Brain microvascular endothelial cell (primary cell): ENCODE measurements at regions not wholly inside any gene's neighbourhood (a gene's known extent, or its start where the extent isn't known, plus 50 kb on each side); places are given as distances from the start of the nearest gene placed in this dataset.
"Not testable (repeated sequence)": the region's sequence is repeated elsewhere in the genome, so short reads cannot be mapped to it uniquely, and the experiment has no call there.

ENCODE experiments used
- DNase-seq: peaks from one replicate; pipeline ENCODE4 v3.0.0-alpha.2; 2020
- H3K27ac ChIP-seq: fragments of 250-450 bp; sonication (Bioruptor Pico); 2 replicates; pipeline ENCODE4 v1.5.1; 2020; ENCODE audit warnings: mild to moderate bottlenecking, moderate library complexity
- H3K27me3 ChIP-seq: fragments of 250-450 bp; sonication (Bioruptor Pico); replicated peaks from 2 replicates; pipeline ENCODE4 v1.5.1; 2020; ENCODE audit warnings: mild to moderate bottlenecking
- H3K36me3 ChIP-seq: fragments of 250-450 bp; sonication (Bioruptor Pico); replicated peaks from 2 replicates; pipeline ENCODE4 v1.5.1; 2020; ENCODE audit warnings: mild to moderate bottlenecking
- H3K4me3 ChIP-seq: 2 replicates; pipeline ENCODE4 v1.5.1; 2011; ENCODE audit warnings: low read depth, mild to moderate bottlenecking, control low read depth, low read length, moderate library complexity
- CTCF ChIP-seq: IDR thresholded peaks from 2 replicates; pipeline ENCODE4 v1.5.1; 2011; ENCODE audit warnings: low read depth, mild to moderate bottlenecking, moderate library complexity, low read length, control low read depth, inconsistent platforms; ENCODE audit errors: missing control alignments
- in situ Hi-C: cut with HindIII; loops from 2 replicates; pipeline ENCODE4 v1.10.0; 2017; ENCODE audit warnings: low sequenced_read_pairs, low pct_ligation_motif_present

GRCh38 chr17:71505981-71506380, 614.8 kb upstream of the SOX9 start:
- Histone ChIP-seq H3K27me3 (no peaks in the 10 kb centered on the region), H3K36me3 (no peaks in the 10 kb centered on the region), H3K27ac (no peak overlapping the region), H3K4me3 (no peak overlapping the region)
- TF ChIP-seq CTCF = no peak
- no peak for DNase-seq
- in situ Hi-C loops = no loop called here

GRCh38 chr17:71511266-71511995, 609.4 kb upstream of the SOX9 start:
- Histone ChIP-seq H3K27me3 (no peaks in the 10 kb centered on the region), H3K36me3 (no peaks in the 10 kb centered on the region), H3K4me3 (no peak overlapping the region), H3K27ac (no peak overlapping the region)
- in situ Hi-C loops = no loop called here
- DNase-seq = no peak
- TF ChIP-seq CTCF = no peak

- DNase-seq, H3K36me3 ChIP-seq, H3K27ac ChIP-seq, H3K27me3 ChIP-seq, in situ Hi-C loops, H3K4me3 ChIP-seq: not testable (repeated sequence)
Measured at GRCh38 chr17:71513725-71514124, 607.1 kb upstream of the SOX9 start.

- H3K36me3 ChIP-seq = no peaks in the 10 kb centered on the region
- H3K27ac ChIP-seq = no peak overlapping the region
- DNase-seq = no peak
- no peaks in the 10 kb centered on the region for H3K27me3 ChIP-seq
- no peak overlapping the region for H3K4me3 ChIP-seq
- TF ChIP-seq CTCF = no peak
- in situ Hi-C loops = no loop called here
Measured at GRCh38 chr17:71516149-71516548, 604.7 kb upstream of the SOX9 start.

- H3K4me3 ChIP-seq = no peak overlapping the region
- no peak for TF ChIP-seq CTCF
- no peak for DNase-seq
- no peak overlapping the region for H3K27ac ChIP-seq
- H3K27me3 ChIP-seq = no peaks in the 10 kb centered on the region
- in situ Hi-C loops = no loop called here
- H3K36me3 ChIP-seq = no peaks in the 10 kb centered on the region
Measured at GRCh38 chr17:71519285-71519684, 601.5 kb upstream of the SOX9 start.

GRCh38 chr17:71521724-71522123, 599.1 kb upstream of the SOX9 start:
- H3K36me3 ChIP-seq = no peaks in the 10 kb centered on the region
- no peak overlapping the region for H3K4me3 ChIP-seq
- in situ Hi-C loops = no loop called here
- no peak for TF ChIP-seq CTCF
- H3K27me3 ChIP-seq = no peaks in the 10 kb centered on the region
- H3K27ac ChIP-seq = no peak overlapping the region
- no peak for DNase-seq
